Progenitor cell of endocrine pancreas (in vitro differentiated cells): ENCODE measurements at regions not wholly inside any gene's neighbourhood (a gene's known extent, or its start where the extent isn't known, plus 50 kb on each side); places are given as distances from the start of the nearest gene placed in this dataset.

Source experiments
- DNase-seq: peaks from one replicate; pipeline ENCODE4 v3.0.0; 2021; ENCODE audit warnings: low spot score; ENCODE audit not compliant: unreplicated experiment
- H3K27ac Mint-ChIP-seq: 2 replicates; pipeline ENCODE4 v1.8.0; 2021; ENCODE audit warnings: mild to moderate bottlenecking, moderate library complexity, mixed read lengths
- H3K27me3 Mint-ChIP-seq: 2 replicates; pipeline ENCODE4 v1.8.0; 2021; ENCODE audit warnings: mixed read lengths
- H3K36me3 Mint-ChIP-seq: 2 replicates; pipeline ENCODE4 v1.8.0; 2022; ENCODE audit warnings: mixed read lengths; ENCODE audit not compliant: insufficient read depth
- H3K4me1 Mint-ChIP-seq: 2 replicates; pipeline ENCODE4 v1.8.0; 2021; ENCODE audit warnings: low read depth, mixed read lengths
- H3K4me3 Mint-ChIP-seq: 2 replicates; pipeline ENCODE4 v1.8.0; 2021; ENCODE audit warnings: low read depth, mild to moderate bottlenecking, moderate library complexity, mixed read lengths
- H3K9me3 Mint-ChIP-seq: 2 replicates; pipeline ENCODE4 v1.8.0; 2021; ENCODE audit warnings: low read depth, mixed read lengths
- TF ChIP-seq, protein P1 (sequence below): fragments of 200-600 bp; sonication (generic); IDR thresholded peaks from one replicate; pipeline ENCODE4 v1.5.0; 2021; ENCODE audit warnings: antibody characterized with exemption, mild to moderate bottlenecking; ENCODE audit not compliant: unreplicated experiment

- Mint-ChIP-seq H3K4me3 (no peak overlapping the region), H3K36me3 (no peaks in the 10 kb centered on the region), H3K27me3 (no peaks in the 10 kb centered on the region), H3K9me3 (no peaks in the 10 kb centered on the region), H3K27ac (no peak overlapping the region), H3K4me1 (no peaks in the 10 kb centered on the region)
- TF ChIP-seq, protein P1, sequence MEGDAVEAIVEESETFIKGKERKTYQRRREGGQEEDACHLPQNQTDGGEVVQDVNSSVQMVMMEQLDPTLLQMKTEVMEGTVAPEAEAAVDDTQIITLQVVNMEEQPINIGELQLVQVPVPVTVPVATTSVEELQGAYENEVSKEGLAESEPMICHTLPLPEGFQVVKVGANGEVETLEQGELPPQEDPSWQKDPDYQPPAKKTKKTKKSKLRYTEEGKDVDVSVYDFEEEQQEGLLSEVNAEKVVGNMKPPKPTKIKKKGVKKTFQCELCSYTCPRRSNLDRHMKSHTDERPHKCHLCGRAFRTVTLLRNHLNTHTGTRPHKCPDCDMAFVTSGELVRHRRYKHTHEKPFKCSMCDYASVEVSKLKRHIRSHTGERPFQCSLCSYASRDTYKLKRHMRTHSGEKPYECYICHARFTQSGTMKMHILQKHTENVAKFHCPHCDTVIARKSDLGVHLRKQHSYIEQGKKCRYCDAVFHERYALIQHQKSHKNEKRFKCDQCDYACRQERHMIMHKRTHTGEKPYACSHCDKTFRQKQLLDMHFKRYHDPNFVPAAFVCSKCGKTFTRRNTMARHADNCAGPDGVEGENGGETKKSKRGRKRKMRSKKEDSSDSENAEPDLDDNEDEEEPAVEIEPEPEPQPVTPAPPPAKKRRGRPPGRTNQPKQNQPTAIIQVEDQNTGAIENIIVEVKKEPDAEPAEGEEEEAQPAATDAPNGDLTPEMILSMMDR, result no peak
- no peak for DNase-seq
Observed at GRCh38 chr22:48694296-48694883, 1133.3 kb downstream of the BRD1 start.

DNA sequence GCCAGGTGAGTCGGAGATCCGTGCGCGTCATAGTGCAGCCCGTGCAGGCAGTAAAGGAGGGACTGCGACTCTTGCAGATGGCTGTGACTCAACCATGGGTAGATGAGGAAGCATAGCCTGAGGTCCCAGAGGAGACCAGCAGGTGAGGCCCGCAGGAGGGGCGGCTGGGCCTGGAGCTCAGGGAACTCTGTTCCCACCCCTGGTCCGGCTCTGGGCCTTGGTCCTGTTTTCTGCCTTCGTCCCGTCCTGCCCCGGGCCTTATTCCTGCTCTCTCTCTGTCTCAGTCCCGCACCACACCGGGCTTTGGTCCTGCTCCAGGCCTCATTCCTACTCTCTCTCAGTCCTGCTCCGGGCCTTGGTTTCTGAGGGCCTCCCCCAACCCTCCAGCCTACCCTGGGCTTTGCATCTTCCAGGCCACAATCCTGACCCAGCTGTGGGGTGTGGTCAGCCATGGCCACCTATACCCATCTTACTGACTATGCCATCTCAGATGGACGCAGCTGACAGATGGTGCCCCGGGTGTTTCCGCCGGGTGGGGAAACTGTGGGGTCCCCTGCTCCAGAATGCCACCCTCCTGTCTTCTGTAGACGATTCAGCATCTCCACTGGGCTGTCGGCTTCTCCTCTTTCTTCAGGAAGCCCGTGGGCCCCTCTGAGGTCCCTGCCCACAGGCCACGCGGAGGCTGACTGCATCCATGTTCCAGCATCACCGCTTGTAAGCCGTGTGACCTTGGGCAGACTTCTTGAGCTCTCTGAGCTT, 1134.1 kb downstream of the BRD1 start:
- H3K9me3 Mint-ChIP-seq, result no peaks in the 10 kb centered on the region
- no peak overlapping the region for H3K27ac Mint-ChIP-seq
- H3K27me3 Mint-ChIP-seq, result no peaks in the 10 kb centered on the region
- no peak overlapping the region for H3K4me3 Mint-ChIP-seq
- TF ChIP-seq, protein P1, result no peak
- H3K36me3 Mint-ChIP-seq, result no peaks in the 10 kb centered on the region
- no peaks in the 10 kb centered on the region for H3K4me1 Mint-ChIP-seq
- no peak for DNase-seq

DNA sequence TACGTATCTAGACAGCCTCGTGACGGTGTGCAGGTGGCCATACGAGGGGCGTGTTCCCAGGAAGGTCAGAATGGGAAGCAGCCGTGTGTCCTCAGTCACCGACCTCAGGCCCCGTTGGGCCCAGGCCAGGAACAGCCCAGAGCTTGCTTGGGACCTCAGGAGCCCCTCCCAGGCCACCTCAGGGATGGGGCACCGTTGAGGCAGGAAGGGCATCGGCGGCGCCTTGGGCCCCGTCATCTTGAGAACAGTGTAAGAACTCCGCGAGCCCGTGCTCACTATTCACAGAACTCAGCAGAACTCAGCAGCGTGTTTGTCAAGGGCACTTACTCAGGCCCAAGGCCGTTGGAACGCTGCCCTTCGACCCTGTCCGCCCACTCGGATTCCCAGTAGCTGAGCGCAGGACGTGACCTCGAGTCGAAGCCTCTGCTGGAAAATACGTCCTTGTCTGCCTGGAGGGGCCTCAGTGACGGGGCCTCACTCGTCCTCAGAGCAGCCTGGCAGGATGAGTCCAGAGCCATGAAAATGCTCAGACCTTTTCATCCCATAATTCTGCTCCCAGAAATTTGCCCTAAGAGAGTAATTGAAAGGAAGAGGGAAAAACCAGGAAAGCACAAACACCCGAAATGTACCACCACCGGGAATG, 1134.8 kb downstream of the BRD1 start:
- no peak overlapping the region for H3K4me3 Mint-ChIP-seq
- H3K36me3 Mint-ChIP-seq, result no peaks in the 10 kb centered on the region
- no peak for DNase-seq
- H3K4me1 Mint-ChIP-seq, result no peaks in the 10 kb centered on the region
- no peaks in the 10 kb centered on the region for H3K9me3 Mint-ChIP-seq
- no peak overlapping the region for H3K27ac Mint-ChIP-seq
- no peaks in the 10 kb centered on the region for H3K27me3 Mint-ChIP-seq
- TF ChIP-seq, protein P1, result no peak

DNA sequence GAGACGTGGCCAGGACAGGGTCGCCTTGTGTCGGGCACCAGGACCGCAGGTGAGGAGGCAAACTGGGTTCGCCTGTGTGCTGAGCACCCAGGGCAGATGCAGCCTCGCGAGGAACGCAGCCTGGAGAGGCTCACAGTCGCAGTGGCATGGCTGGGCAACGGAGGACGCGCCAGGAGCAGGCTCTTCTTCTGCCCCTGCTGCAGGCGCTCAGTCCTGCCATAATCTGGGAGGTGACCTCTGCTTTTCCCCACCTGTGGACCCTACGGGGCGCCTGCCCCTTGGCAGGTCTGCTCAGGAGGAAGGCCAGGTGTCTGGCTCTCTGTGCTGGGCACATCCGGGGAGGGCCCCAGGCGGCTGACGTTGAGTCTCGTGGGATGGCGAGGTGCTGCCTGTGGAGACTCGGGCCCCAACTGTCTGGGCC, 1136.2 kb downstream of the BRD1 start:
- Mint-ChIP-seq H3K4me1 (no peaks in the 10 kb centered on the region), H3K36me3 (no peaks in the 10 kb centered on the region), H3K27ac (no peak overlapping the region), H3K9me3 (peaks cover 5% of the 10 kb centered on the region), H3K27me3 (no peaks in the 10 kb centered on the region), H3K4me3 (no peak overlapping the region)
- DNase-seq, result no peak
- TF ChIP-seq, protein P1, result no peak

DNA sequence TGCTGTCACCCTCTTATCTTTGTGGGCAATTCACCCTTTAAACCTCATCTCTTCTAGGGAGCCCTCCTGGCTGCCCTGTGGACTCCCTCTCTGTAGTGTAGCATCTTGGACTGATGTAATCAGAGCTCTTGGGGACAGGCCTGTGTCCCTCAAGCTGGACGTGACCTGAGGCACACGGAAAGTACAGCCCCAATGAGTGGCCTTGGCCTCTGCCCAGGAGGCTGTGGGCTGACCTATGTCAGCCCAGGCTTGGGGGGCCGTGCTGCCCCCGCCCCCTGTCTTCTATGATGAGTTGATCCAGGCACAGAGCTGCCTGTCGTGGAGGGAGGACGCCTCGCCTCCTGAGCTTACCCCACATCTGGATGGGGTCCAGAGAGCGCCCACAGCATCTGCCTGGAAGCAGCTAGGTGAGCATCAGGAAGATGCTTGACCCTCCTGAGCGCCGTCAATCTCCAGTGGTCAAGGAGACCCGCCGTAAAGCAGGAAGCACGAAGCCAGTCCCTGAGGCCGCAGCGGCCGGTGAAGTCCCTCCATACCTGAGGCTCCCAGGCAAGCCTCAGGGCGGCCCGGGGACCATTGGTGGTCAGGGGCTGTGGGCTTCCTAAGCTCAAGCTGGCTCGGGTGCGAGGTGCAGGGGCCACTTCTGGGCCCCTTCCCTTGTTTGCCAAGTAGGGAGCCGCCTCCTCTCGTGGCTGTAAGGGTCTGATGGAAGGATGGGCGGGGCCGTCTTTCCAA, 1136.9 kb downstream of the BRD1 start:
- TF ChIP-seq, protein P1, result no peak
- H3K27me3 Mint-ChIP-seq, result no peaks in the 10 kb centered on the region
- no peak overlapping the region for H3K4me3 Mint-ChIP-seq
- no peak for DNase-seq
- no peaks in the 10 kb centered on the region for H3K4me1 Mint-ChIP-seq
- no peaks in the 10 kb centered on the region for H3K36me3 Mint-ChIP-seq
- H3K9me3 Mint-ChIP-seq, result peaks cover 6% of the 10 kb centered on the region
- H3K27ac Mint-ChIP-seq, result no peak overlapping the region
